ENCODE measurements at regions not wholly inside any gene's neighbourhood (a gene's known extent, or its start where the extent isn't known, plus 50 kb on each side); places are given as distances from the start of the nearest gene placed in this dataset.
"Not testable (repeated sequence)": the region's sequence is repeated elsewhere in the genome, so short reads cannot be mapped to it uniquely, and the experiment has no call there.

GRCh38 chr5:117649821-117650220, 1075.2 kb upstream of the SEMA6A start:
- DNase-seq (ENCODE audit: low read depth in 2 of 2): no peak

GRCh38 chr5:117645400-117645799, 1070.8 kb upstream of the SEMA6A start:
- DNase-seq (ENCODE audit: low read depth in 2 of 2): no peak

DNA sequence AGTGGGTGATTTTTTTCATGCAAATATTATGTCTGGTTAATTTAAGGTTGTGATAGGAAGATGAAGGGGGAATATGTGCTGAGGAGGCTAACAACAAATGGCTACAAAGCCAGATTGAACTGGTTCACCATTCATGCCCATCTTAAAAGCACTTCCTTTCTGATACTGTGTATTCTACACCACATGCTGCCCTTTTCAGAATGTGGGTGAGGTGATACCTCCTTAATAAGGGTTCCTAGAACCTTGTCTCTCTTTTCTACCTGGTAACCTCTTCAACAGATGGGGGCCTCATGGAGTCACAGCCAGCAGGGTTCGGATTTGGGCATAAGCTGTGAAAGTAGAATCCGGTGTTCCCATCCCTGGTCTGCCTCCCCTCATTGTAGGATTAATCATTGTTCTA, 1064.0 kb upstream of the SEMA6A start:
- no peak for DNase-seq (ENCODE audit: low read depth in 2 of 2)

DNA sequence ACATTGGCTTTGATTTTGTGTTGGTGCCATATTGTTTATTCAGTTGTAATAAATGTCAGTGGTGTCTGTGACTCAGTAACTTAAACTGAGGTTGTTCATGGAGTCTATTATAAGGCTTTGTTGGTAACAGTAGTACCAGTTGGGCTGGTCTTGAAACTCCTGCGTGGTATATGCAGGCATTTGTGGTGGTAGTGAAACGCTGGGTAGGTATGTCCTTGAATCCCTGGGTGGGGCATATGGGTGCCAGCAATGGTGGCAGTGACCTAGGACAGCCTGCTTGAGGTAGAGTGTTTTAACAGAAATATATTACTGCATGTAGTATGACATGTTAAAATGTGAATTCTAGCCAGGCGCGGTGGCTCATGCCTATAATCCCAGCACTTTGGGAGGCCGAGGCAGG, 1058.5 kb upstream of the SEMA6A start:
- no peak for DNase-seq (ENCODE audit: low read depth in 2 of 2)

GRCh38 chr5:117624201-117624600, 1049.6 kb upstream of the SEMA6A start:
- DNase-seq (ENCODE audit: low read depth in 2 of 2): no peak

DNA sequence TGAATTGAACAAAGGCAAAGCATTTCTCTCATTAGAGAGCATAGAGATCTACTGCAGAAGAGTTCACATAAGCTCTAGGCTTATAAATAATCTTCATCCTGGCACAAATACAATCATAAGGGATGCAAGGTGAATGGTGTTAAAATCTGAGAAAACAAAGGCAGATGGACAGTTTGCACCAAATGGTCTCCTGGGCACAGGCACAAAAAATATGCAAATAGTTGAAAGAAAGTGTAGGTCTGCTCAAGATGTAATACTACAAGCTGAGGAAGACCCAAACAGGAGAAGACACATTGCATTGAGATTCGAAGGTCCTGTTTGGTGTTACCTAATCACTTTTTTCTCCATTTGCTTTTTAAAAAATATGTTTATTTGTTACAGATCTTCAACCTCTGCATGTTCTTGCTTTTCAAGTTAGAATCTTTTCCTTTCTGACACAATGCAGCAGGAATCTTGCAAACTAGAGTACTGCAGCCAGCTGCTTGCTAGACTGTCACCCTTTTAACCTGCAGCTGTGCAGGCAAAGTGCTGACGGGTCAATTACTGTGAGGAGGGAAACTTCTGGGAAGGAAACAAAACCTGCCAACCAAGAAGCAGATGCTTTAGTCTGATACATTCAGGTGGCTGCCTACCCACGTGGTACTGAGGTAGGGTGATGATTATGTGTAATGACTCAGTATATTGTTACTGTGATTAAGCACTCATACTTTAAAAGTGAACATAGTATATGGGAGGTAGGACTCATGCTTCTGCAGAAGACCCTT, 1048.6 kb upstream of the SEMA6A start:
- no peak for DNase-seq (ENCODE audit: low read depth in 2 of 2)

- DNase-seq (ENCODE audit: low read depth in 2 of 2): no peak
These were observed 1047.3 kb upstream of the SEMA6A start for GRCh38 chr5:117621921-117622320.

GRCh38 chr5:117615226-117615625, 1040.6 kb upstream of the SEMA6A start:
- DNase-seq (ENCODE audit: low read depth in 2 of 2): no peak

- DNase-seq (ENCODE audit: low read depth in 2 of 2): no peak
These were observed 1039.8 kb upstream of the SEMA6A start for GRCh38 chr5:117614408-117614807.

DNA sequence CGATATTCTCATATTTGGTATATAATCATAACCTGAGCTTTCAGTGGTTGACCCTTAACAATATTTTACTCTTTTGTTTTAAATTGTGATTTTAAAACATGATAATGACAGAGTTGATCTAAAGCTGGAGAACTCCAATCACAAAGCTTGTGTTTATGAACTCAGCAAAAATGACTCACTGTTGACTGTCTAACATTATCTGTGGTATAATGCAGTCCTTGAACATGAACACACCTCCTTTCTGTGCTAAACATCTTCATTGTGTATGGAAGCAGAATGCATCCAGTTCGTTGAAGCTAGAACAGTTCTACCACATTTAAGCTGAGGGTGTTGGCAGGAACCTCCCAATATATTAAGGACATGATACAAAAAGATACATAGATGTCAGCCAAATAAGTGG, 1030.2 kb upstream of the SEMA6A start:
- no peak for DNase-seq (ENCODE audit: low read depth in 2 of 2)

DNA sequence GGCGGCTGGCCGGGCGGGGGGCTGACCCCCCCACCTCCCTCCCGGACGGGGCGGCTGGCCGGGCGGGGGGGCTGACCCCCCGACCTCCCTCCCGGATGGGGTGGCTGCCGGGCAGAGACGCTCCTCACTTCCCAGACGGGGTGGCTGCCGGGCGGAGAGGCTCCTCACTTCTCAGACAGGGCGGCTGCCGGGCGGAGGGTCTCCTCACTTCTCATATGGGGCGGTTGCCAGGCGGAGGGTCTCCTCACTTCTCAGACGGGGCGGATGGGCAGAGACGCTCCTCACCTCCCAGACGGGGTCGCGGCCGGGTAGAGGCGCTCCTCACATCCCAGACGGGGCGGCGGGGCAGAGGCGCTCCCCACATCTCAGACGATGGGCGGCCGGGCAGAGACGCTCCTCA, 1025.2 kb upstream of the SEMA6A start:
- not testable (repeated sequence) for DNase-seq (ENCODE audit: low read depth in 2 of 2)

DNA sequence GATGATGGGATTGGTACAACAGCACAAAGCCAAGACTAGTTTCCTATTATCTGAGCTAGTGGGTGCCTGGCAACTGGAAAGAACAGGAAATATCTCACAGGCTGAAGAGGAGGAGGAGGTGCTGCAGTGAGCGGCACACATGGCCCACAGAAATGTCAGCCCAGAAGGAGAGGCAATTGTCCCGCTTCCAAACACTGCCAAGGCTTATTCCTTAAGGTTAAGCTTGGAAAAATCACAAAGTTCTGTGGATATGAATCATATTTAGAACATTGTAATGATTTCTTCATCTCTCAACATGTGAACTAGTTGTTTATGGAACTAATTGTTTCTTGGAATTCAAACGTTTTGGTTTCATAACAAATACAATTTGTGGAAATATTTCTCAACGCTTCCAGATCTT, 1019.5 kb upstream of the SEMA6A start:
- DNase-seq (ENCODE audit: low read depth in 2 of 2): no peak

DNA sequence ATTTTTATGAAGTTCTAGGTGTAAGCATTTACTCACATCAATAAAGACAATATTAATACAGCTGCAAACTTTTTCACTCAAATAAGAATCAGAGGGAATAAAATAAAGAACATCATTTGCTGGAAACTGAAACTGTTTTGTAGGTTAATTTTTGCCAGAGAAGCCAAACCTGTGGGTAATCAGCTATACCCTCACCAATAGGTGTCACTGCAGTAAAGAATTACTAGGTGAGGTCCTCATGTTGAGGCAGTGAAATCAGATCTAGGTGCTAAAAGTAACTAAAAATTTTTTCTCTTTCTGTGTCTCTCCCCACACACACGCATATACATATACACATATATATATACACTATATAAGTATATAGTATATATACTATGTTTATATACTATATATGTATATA, 1016.3 kb upstream of the SEMA6A start:
- DNase-seq (ENCODE audit: low read depth in 2 of 2): no peak

- DNase-seq (ENCODE audit: low read depth in 2 of 2): no peak
These were observed 1014.0 kb upstream of the SEMA6A start for GRCh38 chr5:117588611-117589010.

- DNase-seq (ENCODE audit: low read depth in 2 of 2): no peak
These were observed 1012.5 kb upstream of the SEMA6A start for GRCh38 chr5:117587111-117587510.

DNA sequence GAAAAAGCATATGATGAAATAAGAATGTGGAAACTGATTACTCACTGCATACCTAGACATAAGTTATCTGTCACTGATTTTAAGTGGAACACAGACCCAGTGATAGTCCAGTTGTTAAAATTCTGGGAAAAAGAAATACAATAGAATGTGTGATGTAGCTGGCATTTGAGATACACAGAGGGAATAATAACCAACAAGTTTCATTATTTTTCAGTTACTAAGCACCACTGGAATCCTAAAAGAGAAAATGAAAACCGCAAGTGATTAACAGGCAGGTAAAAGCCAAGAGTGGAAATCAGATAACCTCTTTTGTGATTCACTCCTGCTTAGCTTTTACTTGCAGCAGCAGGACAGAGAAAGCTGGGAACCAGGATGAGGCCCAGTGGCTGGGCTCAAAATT, 994.0 kb upstream of the SEMA6A start:
- DNase-seq (ENCODE audit: low read depth in 2 of 2): no peak

GRCh38 chr5:117568126-117568525, 993.5 kb upstream of the SEMA6A start:
- no peak for DNase-seq (ENCODE audit: low read depth in 2 of 2)

- no peak for DNase-seq (ENCODE audit: low read depth in 2 of 2)
These were observed 988.0 kb upstream of the SEMA6A start for GRCh38 chr5:117562647-117563046.

GRCh38 chr5:117561531-117561930, 986.9 kb upstream of the SEMA6A start:
- no peak for DNase-seq (ENCODE audit: low read depth in 2 of 2)

DNA sequence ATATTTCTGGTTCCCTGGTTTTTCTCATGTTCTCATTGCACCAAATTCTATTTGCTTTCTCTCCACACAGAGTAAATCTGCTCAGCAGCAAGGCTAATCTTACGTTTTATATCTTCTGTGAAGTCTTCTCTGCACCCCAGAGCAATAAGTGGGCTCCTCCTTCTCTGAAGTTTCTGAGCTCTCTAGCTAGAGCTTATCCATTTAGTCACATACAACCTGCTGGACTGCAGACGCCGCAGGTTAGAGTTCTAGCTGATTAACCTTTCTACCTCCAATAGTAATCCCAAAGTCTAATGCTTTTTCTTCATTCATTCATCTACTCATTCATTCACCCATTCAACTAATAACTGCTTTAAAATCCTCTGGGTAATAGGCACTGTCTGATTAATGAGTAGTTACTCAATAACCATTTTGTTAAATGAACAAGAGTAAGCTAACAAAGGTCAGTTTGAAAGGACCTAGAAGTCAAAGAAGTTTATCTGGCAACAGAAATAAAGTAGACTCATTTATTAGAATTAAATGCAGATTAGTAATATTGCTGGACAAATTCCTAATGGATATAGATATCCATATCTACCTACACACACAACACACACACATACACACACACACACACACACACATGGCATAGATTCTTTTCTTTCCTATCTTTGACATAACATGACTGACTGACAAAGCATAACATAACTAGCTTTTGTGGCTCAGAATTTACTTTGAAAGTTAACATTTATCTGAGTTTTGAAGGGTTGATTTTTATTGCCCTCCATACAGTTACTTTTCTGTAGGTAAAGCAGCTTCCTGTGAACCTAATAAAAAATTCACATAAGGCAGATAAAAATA, 984.6 kb upstream of the SEMA6A start:
- DNase-seq (ENCODE audit: low read depth in 2 of 2): no peak

GRCh38 chr5:117551236-117551635, 976.6 kb upstream of the SEMA6A start:
- no peak for DNase-seq (ENCODE audit: low read depth in 2 of 2)

DNA sequence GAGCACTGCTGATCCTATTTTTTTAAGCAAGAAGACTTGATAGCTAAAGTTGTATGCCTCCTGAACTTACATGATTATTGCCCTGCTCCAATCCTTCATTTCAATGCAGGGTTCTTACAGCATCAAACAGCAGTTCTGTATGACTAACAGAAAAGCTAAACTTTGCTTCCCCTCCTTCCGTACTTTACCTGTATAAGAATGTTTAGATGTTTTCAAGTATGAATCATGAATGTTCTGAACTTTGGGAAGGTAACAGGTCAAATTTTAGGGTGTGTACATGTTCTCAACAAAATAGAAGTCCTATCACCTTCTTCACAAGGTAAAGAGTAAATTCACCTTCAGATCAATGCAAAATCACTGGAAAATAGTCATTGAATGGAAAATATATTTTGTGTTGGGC, 972.6 kb upstream of the SEMA6A start:
- DNase-seq (ENCODE audit: low read depth in 2 of 2): no peak

DNA sequence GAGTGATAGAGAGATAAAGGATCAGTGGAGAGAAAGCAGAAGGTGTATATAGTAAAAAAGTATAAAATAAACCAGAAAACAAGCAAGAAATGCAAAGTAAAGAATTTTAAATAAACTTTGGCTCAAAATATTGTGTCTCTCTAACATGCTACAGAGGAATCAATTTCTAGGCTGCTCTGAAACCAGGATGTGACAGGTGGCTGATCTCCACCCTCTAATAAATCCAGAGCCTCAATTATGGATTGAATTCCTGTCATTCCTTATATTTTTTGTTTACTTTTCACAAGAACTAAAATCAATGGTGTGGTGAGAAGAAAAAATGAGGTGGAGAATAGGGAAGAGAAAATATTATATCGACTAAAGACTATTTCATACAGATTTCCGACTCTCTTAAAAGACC, 965.1 kb upstream of the SEMA6A start:
- DNase-seq (ENCODE audit: low read depth in 2 of 2): no peak

Measured in stimulated activated CD8-positive, alpha-beta memory T cell treated with anti-CD3 and anti-CD28 coated beads, Interleukin-7, amount 100 ng/mL, for 4 hours (primary cell).